Activated CD4-positive, alpha-beta T cell treated with anti-CD3 and anti-CD28 coated beads for 1 hour (primary cell): ENCODE measurements at regions not wholly inside any gene's neighbourhood (a gene's known extent, or its start where the extent isn't known, plus 50 kb on each side); places are given as distances from the start of the nearest gene placed in this dataset.

ENCODE experiments used
- DNase-seq: peaks from one replicate; pipeline ENCODE4 v3.0.0-alpha.2; 2020

GRCh38 chr2:64831134-64831976, 157.8 kb upstream of the SLC1A4 start:
- DNase-seq: peak; percentile 71

- no peak for DNase-seq
Observed at GRCh38 chr2:64831977-64832328, 157.2 kb upstream of the SLC1A4 start.

- DNase-seq: no peak
Observed at GRCh38 chr2:64832936-64833335, 156.3 kb upstream of the SLC1A4 start.

- DNase-seq: no peak
Observed at GRCh38 chr2:64836566-64836965, 152.6 kb upstream of the SLC1A4 start.

GRCh38 chr2:64837116-64837731, 152.0 kb upstream of the SLC1A4 start:
- no peak for DNase-seq

- DNase-seq: no peak
Observed at GRCh38 chr2:64837925-64838641, 151.1 kb upstream of the SLC1A4 start.

GRCh38 chr2:64838817-64839216, 150.4 kb upstream of the SLC1A4 start:
- no peak for DNase-seq

GRCh38 chr2:64839844-64840243, 149.4 kb upstream of the SLC1A4 start:
- DNase-seq: no peak

- no peak for DNase-seq
Observed at GRCh38 chr2:64840426-64840881, 148.7 kb upstream of the SLC1A4 start.

- no peak for DNase-seq
Observed at GRCh38 chr2:64841461-64841860, 147.7 kb upstream of the SLC1A4 start.

GRCh38 chr2:64842030-64842429, 147.2 kb upstream of the SLC1A4 start:
- DNase-seq: no peak

GRCh38 chr2:64844087-64844486, 145.1 kb upstream of the SLC1A4 start:
- no peak for DNase-seq

- DNase-seq: no peak
Observed at GRCh38 chr2:64845273-64845905, 143.8 kb upstream of the SLC1A4 start.

GRCh38 chr2:64846177-64846576, 143.0 kb upstream of the SLC1A4 start:
- no peak for DNase-seq

- no peak for DNase-seq
Observed at GRCh38 chr2:64847930-64848329, 141.3 kb upstream of the SLC1A4 start.

GRCh38 chr2:64848363-64848762, 140.8 kb upstream of the SLC1A4 start:
- no peak for DNase-seq

- DNase-seq: no peak
Observed at GRCh38 chr2:64848945-64849344, 140.3 kb upstream of the SLC1A4 start.

- DNase-seq: no peak
Observed at GRCh38 chr2:64850642-64851041, 138.6 kb upstream of the SLC1A4 start.

- no peak for DNase-seq
Observed at GRCh38 chr2:64852771-64853241, 136.4 kb upstream of the SLC1A4 start.

- DNase-seq: no peak
Observed at GRCh38 chr2:64853306-64853705, 135.9 kb upstream of the SLC1A4 start.

GRCh38 chr2:64853894-64854293, 135.3 kb upstream of the SLC1A4 start:
- DNase-seq: no peak

- no peak for DNase-seq
Observed at GRCh38 chr2:64854773-64855237, 134.4 kb upstream of the SLC1A4 start.
